ENCODE measurements at regions not wholly inside any gene's neighbourhood (a gene's known extent, or its start where the extent isn't known, plus 50 kb on each side); places are given as distances from the start of the nearest gene placed in this dataset.
"Not testable (repeated sequence)": the region's sequence is repeated elsewhere in the genome, so short reads cannot be mapped to it uniquely, and the experiment has no call there.

GRCh38 chr12:93219947-93220346, 157.8 kb upstream of the NUDT4 start:
- no peak for DNase-seq

GRCh38 chr12:93221841-93222240, 155.9 kb upstream of the NUDT4 start:
- DNase-seq = no peak

GRCh38 chr12:93223440-93224426, 154.0 kb upstream of the NUDT4 start:
- DNase-seq = no peak

- DNase-seq = no peak
Observed at GRCh38 chr12:93225094-93225493, 152.6 kb upstream of the NUDT4 start.

- DNase-seq = no peak
Observed at GRCh38 chr12:93226361-93226760, 151.4 kb upstream of the NUDT4 start.

GRCh38 chr12:93229494-93230325, 148.0 kb upstream of the NUDT4 start:
- no peak for DNase-seq

GRCh38 chr12:93230326-93230720, 147.4 kb upstream of the NUDT4 start:
- no peak for DNase-seq

- no peak for DNase-seq
Observed at GRCh38 chr12:93231938-93232337, 145.8 kb upstream of the NUDT4 start.

- DNase-seq = no peak
Observed at GRCh38 chr12:93234641-93235040, 143.1 kb upstream of the NUDT4 start.

GRCh38 chr12:93235881-93236280, 141.8 kb upstream of the NUDT4 start:
- DNase-seq = no peak

GRCh38 chr12:93237235-93237915, 140.3 kb upstream of the NUDT4 start:
- DNase-seq = no peak

- not testable (repeated sequence) for DNase-seq
Observed at GRCh38 chr12:93238512-93239262, 139.0 kb upstream of the NUDT4 start.

- DNase-seq = not testable (repeated sequence)
Observed at GRCh38 chr12:93239789-93240188, 137.9 kb upstream of the NUDT4 start.

GRCh38 chr12:93242154-93242972, 135.4 kb upstream of the NUDT4 start:
- no peak for DNase-seq

- DNase-seq = no peak
Observed at GRCh38 chr12:93243382-93243688, 134.4 kb upstream of the NUDT4 start.

GRCh38 chr12:93243689-93244513, 133.8 kb upstream of the NUDT4 start:
- DNase-seq = peak in 1 of 5 donors; percentile 54

- no peak for DNase-seq
Observed at GRCh38 chr12:93244514-93245077, 133.1 kb upstream of the NUDT4 start.

GRCh38 chr12:93245543-93245942, 132.2 kb upstream of the NUDT4 start:
- DNase-seq = peak in 2 of 5 donors; percentile 4 to 37

GRCh38 chr12:93247313-93247991, 130.3 kb upstream of the NUDT4 start:
- DNase-seq = no peak

- no peak for DNase-seq
Observed at GRCh38 chr12:93252221-93252620, 125.5 kb upstream of the NUDT4 start.

All from T-helper 1 cell (primary cell).